GM21526 (cell line): ENCODE measurements at regions not wholly inside any gene's neighbourhood (a gene's known extent, or its start where the extent isn't known, plus 50 kb on each side); places are given as distances from the start of the nearest gene placed in this dataset.

Source experiments
- ATAC-seq: cut with Tn5 transposase; IDR thresholded peaks from one replicate; pipeline ENCODE4 v1.9.1; 2021; ENCODE audit warnings: moderate library complexity; ENCODE audit not compliant: unreplicated experiment, low FRiP score

GRCh38 chr2:12826781-12827180 is 110.0 kb downstream of the TRIB2 start:
- no peak for ATAC-seq

GRCh38 chr2:12827721-12828120 is 111.0 kb downstream of the TRIB2 start:
- ATAC-seq, result no peak

DNA sequence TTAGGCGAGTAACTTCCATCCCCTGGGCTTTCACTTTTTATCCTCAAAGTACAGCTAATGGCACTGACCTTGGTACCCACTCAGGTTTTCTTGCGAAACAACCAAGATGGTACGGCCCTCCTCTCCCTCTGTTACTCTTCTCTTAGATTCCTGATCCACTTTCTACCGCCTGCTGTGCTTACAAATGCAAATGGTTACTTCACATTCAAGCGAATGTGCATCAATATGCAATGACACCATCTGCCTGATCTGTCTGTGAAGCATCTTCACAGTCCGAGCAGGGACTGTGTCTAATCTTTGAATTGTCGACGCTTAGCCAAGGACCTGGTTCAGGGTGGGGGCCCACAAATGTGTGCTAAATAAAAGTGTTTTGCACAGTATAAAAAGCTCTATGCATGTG is 112.2 kb downstream of the TRIB2 start:
- no peak for ATAC-seq

GRCh38 chr2:12831016-12831415 is 114.3 kb downstream of the TRIB2 start:
- no peak for ATAC-seq

DNA sequence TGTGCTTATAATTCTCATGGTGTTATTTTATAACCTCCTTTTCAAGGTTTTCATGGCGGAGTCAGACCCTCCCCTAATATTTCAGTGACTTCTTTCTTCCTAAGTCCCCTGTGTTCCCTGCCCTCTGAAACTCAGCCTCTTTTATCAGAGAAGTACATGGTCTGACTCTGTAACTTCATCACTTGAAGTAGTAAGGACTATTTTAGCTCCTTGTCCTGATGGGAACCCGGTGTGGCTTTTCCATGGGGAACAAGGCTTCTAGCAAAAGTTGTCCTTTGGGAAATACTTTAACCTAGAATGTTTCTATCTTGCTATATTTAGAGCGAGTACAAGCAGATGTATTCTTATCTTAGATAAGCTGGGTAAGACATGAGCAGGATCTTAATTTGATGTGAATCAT is 117.5 kb downstream of the TRIB2 start:
- ATAC-seq, result no peak

DNA sequence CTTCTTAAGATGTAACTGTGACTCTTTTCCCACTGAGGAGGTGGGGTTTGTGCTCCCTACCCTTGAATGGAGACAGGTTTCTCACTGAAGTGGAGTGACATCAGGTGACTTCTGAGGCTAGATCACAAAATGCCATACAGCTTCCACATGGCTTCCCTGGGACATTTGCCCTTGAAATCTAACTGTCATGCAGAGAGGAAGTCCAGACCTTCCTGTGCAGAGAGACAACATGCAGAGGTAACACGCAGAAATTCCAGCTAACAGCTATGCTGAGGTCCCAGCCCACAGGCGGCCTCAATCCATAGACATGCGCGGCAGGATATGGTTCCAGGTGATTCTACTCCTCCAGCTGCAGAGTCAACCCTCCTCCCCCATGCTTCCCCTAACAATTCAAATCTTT is 119.0 kb downstream of the TRIB2 start:
- no peak for ATAC-seq

DNA sequence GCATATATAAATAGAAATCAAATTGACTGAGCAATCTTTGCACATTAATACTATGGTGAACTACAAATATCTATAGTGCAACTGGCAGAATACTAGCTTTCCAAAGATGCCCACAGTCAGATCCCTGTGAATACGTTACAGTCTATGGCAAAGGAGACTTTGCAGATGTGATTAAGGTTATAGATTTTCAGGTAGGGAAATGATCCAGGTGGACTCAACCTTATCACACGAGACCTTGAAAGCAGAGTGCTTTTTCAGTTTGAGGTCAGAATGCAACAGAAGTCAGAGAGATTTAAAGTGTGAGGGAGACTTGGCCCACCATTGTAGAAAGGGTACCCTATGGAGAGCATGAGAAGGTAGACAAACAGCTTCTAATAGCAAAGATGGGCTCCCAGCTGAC is 122.6 kb downstream of the TRIB2 start:
- ATAC-seq, result no peak

- ATAC-seq, result no peak
Observed at GRCh38 chr2:12841021-12841420, 124.3 kb downstream of the TRIB2 start.

GRCh38 chr2:12842917-12843316 is 126.2 kb downstream of the TRIB2 start:
- ATAC-seq, result no peak

DNA sequence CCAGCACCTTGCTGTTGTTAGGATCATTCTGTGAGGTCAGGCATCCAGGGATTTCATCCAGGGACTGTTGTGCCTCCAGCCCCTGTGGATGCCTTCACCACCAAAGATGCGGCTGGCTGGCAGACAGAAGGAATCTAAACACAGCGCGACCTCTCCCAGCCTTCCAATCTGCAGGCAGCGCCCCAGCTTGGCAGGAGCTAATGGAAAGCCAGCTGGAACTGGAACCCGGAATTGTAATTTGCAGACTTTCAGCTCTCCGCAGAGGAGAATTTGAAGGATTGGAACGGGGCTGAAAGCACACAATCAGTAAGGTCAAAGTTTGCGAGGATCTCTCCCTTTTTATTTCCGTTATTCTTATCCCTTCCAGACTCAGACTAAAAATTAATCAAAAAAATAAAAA is 127.8 kb downstream of the TRIB2 start:
- ATAC-seq, result no peak

GRCh38 chr2:12847694-12848575 is 131.2 kb downstream of the TRIB2 start:
- ATAC-seq, result no peak

GRCh38 chr2:12852135-12852534 is 135.4 kb downstream of the TRIB2 start:
- no peak for ATAC-seq

- no peak for ATAC-seq
Observed at GRCh38 chr2:12854001-12854530, 137.3 kb downstream of the TRIB2 start.

GRCh38 chr2:12855508-12855907 is 138.8 kb downstream of the TRIB2 start:
- ATAC-seq, result no peak

DNA sequence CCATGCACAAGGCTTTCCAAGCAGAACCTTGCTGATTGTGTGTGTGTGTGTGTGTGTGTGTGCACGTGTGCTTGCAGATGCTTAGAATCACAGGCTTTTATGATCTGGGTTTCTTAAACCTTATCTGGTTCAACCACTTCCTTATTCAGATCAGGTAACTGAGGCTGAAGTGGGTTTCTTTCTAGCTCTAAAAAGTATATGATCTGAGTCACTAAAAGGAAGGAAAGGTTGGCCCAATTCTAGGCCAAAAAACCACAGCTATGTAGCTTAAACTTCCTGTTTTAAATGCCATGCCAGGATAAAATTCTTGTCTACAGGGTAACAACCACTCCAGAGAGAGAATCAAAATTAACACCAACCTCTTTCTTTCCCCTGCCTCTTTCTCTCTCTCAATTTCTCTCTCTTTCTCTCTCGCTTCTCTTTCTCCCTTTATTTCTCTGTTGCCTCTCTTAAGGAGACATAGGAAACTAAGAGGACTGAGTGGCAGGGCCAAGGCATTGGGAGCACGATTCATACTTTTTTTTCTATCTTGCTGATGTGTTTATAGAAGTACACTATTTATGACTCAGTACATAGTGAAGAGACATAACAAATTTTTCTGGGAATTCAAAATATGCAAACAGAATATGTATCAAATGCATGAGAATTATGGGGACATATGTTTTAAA is 140.3 kb downstream of the TRIB2 start:
- ATAC-seq, result no peak

DNA sequence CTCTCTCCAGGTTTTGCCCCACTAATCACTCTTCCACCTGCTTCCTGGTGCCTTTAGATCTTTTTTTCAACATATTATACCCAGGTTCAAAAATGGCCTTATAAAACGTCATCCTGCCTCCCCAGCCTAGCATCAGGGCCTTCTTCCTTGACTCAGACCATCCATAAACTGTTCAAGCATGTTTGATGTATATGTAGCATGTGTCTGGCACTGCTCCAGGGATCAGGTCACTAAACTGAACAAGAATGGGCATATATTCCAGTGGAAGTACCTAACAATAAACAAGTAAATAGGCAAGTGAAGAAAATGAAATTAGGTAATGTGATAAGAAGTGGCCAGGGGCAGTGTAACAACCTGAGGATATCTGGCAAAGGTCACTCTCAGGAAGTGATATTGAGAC is 141.2 kb downstream of the TRIB2 start:
- no peak for ATAC-seq

- no peak for ATAC-seq
Observed at GRCh38 chr2:12858786-12859185, 142.1 kb downstream of the TRIB2 start.

DNA sequence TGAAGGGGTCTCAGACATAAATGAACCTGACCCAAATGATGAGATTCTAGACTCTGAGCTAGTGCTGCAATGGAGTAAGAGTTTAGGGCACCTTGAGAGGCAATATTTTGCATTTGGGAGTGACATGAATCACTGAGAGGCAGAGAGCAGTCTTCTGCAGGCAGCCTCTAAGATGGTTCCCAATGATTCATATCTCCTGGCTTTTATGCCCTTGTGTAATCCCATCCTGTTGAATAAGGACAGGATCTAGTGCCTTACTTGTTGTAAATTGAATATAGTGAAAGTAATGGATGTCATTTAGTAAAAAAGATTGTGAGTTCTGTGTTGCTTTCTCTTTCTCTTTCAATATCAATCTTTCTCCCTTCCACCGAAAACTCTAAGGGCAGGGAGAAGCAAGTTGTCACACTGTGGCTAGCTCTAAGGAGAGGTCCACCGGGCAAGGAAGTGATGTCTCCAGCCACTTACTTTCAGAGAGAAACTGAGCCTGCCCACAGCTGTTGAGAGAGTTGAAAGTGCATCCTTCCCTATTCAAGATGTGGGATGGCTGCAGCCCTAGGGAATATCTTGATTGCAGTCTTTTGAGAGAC is 144.7 kb downstream of the TRIB2 start:
- ATAC-seq, result no peak

GRCh38 chr2:12862541-12862940 is 145.8 kb downstream of the TRIB2 start:
- no peak for ATAC-seq

- ATAC-seq, result no peak
Observed at GRCh38 chr2:12863937-12864336, 147.2 kb downstream of the TRIB2 start.

DNA sequence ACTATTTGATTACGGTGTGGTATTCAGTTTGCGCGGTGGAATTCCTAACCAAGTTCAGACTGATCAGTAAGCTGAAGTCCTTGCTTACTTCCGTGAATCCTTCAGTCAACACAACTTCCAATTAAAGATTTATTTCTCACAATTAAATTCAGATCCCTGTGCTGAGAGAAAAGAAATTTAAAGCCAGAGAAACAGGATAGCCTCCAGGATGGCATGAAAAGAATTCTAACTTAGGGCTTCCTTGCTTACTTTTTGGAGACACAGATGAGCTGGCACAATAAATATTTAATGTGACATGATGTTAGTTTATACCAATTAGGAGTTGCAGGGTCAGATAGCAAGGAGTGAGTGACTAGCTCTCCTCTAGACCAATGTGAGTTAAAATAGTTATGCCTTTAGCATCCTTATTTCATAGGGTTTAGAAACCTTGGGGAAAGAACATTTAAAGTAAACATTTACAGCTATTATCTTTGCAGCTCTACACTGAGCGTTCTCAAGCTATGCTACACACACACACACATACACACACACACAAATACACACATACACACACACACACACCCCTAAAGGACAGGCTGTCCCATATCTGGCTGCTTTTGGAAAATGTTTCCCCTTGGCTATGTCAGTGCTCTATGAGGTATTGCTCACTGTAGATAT is 151.0 kb downstream of the TRIB2 start:
- no peak for ATAC-seq
